22Rv1 (cell line): ENCODE measurements at regions not wholly inside any gene's neighbourhood (a gene's known extent, or its start where the extent isn't known, plus 50 kb on each side); places are given as distances from the start of the nearest gene placed in this dataset.

Source experiments
- H3K27ac ChIP-seq: fragments of 450-650 bp; 2 replicates; pipeline ENCODE4 v1.5.1; 2017
- CTCF ChIP-seq: fragments of 450-650 bp; IDR thresholded peaks from 2 replicates; pipeline ENCODE4 v1.5.1; 2017; ENCODE audit warnings: mild to moderate bottlenecking
- ZFX ChIP-seq: fragments of 450-650 bp; IDR thresholded peaks from 2 replicates; pipeline ENCODE4 v1.6.1; 2017; ENCODE audit warnings: antibody characterized with exemption, borderline replicate concordance

DNA sequence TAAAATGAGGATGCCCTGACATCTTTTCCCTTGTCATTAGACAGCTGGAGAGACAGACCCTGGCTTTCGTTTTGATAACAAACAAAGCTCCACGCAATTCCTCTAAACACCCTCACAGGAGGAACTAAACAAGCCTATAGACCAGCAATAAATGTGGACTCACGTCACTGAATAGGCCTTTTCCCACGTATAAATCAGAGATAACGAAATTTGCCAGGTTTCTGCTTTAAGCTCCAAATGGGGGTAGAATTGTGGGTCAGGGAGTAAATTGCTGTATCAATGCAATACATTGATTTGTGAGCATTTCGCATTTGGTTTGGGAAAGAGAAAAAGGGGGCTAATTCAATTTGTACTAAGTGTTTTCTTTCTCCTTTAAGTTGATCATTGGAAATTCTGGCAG is 256.0 kb downstream of the PMP22 start:
- H3K27ac ChIP-seq, result no peak overlapping the region
- TF ChIP-seq CTCF (no peak), ZFX (no peak)

DNA sequence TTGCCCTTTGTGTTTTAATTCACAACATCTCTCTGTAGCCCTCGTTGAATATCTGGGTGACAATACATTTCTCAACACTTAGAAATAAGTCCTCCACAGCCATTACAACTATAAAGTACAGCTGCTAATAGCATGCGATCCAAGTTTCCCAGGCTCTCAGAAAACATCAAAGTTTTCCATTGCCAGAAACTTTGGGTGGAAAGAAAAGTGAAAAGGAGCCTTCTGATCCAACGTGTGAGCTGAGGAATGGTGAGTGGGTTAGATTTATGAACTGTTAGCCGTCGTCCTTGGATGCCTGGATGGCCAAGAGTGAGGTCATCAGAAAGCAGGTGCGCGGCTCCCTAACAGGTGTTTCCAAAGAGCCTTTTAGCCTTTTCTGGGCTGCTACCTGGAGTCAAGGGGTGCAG is 258.0 kb downstream of the PMP22 start:
- no peak overlapping the region for H3K27ac ChIP-seq
- TF ChIP-seq CTCF, result no peak
- TF ChIP-seq ZFX, result no peak

GRCh38 chr17:15006421-15007128 is 258.6 kb downstream of the PMP22 start:
- H3K27ac ChIP-seq, result no peak overlapping the region
- TF ChIP-seq CTCF, result no peak
- TF ChIP-seq ZFX, result no peak

GRCh38 chr17:15000661-15001060 is 264.5 kb downstream of the PMP22 start:
- TF ChIP-seq CTCF (no peak), ZFX (no peak)
- H3K27ac ChIP-seq, result no peak overlapping the region

GRCh38 chr17:14997290-14997689 is 267.8 kb downstream of the PMP22 start:
- H3K27ac ChIP-seq, result no peak overlapping the region
- TF ChIP-seq CTCF (no peak), ZFX (no peak)

GRCh38 chr17:14986127-14986526 is 279.0 kb downstream of the PMP22 start:
- no peak overlapping the region for H3K27ac ChIP-seq
- no peak for TF ChIP-seq CTCF
- TF ChIP-seq ZFX, result no peak

DNA sequence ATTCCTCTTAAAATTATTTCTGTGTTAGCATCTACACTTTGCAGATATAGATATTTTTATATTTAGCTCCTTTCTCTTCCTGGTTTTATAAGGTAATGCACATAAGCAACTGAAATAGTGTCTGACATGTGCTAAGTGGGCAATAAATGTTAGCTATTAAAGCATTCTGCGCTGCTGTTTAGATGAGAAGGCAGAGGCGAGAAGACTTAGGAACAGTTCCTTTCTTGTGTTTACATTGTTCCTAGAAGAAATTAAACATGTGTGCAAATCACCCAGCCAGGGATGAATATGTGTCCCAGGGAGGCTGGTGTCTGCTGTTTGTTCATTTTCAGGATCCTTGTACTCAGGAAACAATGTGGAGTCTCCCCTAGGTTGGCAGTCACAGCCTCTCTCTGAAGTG is 292.3 kb downstream of the PMP22 start:
- H3K27ac ChIP-seq, result no peak overlapping the region
- no peak for TF ChIP-seq CTCF
- no peak for TF ChIP-seq ZFX
